Epithelial cell of esophagus (primary cell): ENCODE measurements at regions not wholly inside any gene's neighbourhood (a gene's known extent, or its start where the extent isn't known, plus 50 kb on each side); places are given as distances from the start of the nearest gene placed in this dataset.

Experiments used
- DNase-seq: peaks from one replicate; pipeline ENCODE4 v3.0.0; 2010; ENCODE audit warnings: low read depth
- H3K4me3 ChIP-seq: 2 replicates; pipeline ENCODE4 v1.5.1; 2011; ENCODE audit warnings: mild to moderate bottlenecking, low read length, control low read depth
- TF ChIP-seq, protein P1 (sequence below): IDR thresholded peaks from 2 replicates; pipeline ENCODE4 v1.5.1; 2011; ENCODE audit warnings: low read depth, mild to moderate bottlenecking, low read length, control low read depth, inconsistent platforms; ENCODE audit not compliant: insufficient read depth; ENCODE audit errors: missing control alignments

DNA sequence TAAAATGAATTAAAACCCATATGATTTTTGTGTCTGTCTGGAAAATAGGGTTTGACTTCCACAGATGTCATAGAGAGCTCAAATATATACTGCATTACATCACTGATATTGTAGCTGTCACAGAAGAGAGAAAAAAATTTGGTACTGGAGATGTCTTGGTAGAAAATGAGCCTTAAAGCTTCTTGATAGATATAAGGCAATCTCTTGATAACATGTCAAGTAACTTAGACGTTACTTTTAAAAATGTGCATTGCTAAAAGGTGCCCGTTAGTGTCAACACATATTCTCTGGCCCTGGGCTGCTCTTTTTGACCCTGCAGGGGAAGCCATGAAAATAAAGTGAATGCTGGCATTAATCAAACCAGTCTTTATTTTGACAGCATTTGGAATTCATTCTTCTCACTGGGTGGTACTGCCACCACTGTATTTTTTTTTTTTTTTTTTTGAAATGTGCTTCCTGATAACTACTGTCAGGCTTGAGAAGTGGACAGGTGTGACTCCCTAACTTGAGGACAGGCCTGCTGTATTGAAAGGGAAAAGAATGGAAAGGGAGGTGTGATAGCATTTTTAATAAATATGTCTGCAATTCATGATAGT, 53.0 kb upstream of the RAPGEF2 start:
- DNase-seq = no peak
- TF ChIP-seq, protein P1, sequence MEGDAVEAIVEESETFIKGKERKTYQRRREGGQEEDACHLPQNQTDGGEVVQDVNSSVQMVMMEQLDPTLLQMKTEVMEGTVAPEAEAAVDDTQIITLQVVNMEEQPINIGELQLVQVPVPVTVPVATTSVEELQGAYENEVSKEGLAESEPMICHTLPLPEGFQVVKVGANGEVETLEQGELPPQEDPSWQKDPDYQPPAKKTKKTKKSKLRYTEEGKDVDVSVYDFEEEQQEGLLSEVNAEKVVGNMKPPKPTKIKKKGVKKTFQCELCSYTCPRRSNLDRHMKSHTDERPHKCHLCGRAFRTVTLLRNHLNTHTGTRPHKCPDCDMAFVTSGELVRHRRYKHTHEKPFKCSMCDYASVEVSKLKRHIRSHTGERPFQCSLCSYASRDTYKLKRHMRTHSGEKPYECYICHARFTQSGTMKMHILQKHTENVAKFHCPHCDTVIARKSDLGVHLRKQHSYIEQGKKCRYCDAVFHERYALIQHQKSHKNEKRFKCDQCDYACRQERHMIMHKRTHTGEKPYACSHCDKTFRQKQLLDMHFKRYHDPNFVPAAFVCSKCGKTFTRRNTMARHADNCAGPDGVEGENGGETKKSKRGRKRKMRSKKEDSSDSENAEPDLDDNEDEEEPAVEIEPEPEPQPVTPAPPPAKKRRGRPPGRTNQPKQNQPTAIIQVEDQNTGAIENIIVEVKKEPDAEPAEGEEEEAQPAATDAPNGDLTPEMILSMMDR = no peak
- no peak overlapping the region for H3K4me3 ChIP-seq

DNA sequence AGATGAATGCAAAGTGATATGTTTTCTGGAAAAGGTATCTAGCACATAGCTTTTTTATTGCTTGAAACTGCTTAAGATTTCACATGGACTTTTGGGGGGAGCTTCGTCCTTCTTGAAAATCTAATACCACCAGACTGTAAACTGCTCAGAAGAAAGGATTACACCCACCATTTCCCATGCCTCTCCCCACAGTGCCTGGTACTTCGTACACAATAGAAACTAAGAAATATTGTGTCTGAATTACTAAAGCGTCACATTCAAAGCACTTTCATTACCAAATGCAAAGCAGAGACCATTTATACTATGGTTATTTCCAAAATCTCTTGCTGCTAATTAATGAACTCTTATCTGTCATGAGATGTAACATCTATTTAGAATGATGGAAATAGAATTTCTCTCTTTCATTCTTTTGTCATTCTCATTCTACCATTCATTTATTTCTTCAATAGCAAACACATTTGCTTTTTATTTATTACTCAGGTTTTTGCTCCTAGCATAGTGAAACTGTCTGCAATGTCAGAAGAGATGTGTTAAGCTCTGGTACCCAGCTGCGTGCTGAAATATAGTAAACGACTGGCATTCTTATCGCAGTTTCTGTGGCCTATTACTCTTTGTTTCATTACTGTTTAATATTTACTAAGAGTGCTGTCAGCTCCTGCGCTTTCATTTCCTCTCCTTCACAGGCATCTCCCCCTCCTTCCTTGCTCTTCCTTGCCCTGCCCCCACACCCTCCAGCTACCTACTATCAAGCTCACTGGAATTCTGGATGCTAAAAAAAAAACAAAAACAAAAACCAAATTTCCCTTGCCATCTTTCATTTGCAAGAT, 51.4 kb upstream of the RAPGEF2 start:
- H3K4me3 ChIP-seq = no peak overlapping the region
- TF ChIP-seq, protein P1 = no peak

DNA sequence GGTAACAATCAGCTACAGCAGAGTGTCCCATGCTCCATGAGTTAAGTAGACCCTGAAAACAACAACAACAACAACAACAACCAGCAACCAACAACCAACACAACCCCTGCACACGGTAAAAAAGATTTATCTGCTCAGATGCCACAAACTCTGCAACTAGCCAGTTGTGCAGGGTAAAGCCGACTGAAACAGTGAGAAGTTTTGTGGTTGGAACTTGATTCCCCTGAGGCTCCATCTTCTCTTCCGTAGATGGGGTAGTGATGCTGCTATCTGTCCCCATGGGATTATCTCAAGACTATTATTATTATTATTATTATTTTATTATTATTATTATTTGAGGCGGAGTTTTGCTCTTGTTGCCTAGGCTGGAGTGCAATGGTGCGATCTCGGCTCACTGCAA, 50.6 kb upstream of the RAPGEF2 start:
- DNase-seq = no peak
- TF ChIP-seq, protein P1 = no peak
- H3K4me3 ChIP-seq = no peak overlapping the region

More for the DNA sequence above, 51.4 kb upstream of the RAPGEF2 start:
- DNase-seq = no peak
